Fibroblast of peridontal ligament (primary cell): ENCODE measurements at regions not wholly inside any gene's neighbourhood (a gene's known extent, or its start where the extent isn't known, plus 50 kb on each side); places are given as distances from the start of the nearest gene placed in this dataset.
"Not testable (repeated sequence)": the region's sequence is repeated elsewhere in the genome, so short reads cannot be mapped to it uniquely, and the experiment has no call there.

ENCODE experiments used
- DNase-seq: peaks from one replicate; pipeline ENCODE4 v3.0.0-alpha.2; 2010; ENCODE audit errors: extremely low read depth

DNA sequence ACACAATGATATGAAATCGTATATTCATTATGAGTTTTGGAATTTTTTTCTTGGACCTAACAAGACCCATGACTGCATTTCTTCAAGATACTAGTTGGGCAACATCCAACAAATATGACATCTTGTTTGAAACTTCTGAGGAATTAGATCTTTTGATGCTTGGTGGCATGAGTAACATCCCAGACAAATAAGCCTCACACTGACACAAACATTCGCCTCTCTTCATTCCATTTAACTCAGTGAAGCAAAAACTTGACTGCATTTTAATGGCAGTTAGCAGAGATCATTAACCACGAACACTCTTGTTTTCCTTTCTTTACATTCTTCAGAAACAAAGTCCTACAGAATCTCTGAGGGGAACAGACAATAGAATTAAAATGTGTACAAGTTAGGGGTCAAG is 758.3 kb downstream of the C12orf50 start:
- DNase-seq, result peak; percentile 55

DNA sequence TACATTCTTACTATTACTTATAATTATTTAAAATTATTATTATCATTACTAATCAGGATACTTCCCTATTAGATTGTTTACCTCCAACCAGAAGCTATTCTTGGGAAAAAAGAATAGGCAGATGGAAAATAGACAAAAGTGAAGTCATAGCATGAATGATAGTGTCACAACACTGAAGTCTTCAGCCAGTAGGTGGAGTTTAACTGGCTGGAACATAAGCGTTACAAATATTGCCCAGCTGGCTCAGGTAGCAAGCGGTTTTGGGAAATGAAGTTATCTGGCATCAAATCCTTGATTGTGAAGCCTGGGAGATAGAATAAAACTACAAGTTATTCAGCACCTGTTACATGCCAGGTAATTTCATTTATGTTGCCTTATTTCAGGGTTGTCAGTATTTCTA is 762.9 kb downstream of the C12orf50 start:
- no peak for DNase-seq

DNA sequence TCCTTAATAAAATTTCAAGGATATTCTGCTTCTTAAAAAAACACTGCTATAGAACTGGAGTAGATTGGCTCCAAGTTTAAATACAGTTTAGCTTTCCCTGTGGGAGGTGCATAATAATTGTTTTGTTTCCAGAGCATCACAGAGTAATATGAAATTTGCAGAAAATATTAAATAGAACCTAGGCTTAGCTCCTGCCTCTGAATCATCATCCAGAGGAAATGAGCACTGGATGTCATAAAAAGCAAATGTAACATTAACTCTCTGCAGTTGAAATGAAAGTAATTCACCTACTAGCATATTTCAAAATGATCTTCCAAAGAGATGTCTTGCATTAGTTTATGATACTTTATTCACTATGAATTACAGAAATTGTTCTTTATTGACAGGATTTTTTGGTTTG is 769.8 kb downstream of the C12orf50 start:
- DNase-seq, result peak; percentile 8

DNA sequence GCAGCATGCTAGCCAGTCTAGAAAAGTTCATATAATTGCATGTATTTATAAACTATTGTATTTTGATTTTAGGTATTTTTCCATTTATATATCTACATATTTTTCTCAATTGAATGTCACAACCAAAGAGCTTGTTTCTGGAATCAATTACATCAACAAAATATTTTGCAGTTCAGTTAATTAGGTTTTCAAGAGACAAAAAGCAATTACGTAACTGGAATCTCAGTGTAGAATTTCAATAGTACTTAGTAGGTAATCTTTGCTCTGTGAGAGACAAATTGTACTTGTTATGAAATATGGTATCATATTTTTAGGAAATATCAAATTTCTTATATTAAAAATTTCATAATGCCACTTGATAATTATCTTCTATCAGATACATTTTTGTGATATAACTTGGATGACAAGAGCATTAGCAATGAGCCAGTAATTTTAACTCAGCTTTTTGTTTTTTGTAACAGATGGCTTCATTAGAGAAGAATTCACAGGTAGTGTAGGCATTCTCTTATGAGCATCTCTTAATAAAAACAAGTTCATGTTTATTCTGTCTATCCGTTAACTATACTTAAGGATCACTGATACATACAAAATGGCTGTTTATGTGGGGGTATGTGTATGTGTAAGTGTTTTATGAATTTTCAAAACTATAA is 774.7 kb downstream of the C12orf50 start:
- DNase-seq, result peak; percentile 27

DNA sequence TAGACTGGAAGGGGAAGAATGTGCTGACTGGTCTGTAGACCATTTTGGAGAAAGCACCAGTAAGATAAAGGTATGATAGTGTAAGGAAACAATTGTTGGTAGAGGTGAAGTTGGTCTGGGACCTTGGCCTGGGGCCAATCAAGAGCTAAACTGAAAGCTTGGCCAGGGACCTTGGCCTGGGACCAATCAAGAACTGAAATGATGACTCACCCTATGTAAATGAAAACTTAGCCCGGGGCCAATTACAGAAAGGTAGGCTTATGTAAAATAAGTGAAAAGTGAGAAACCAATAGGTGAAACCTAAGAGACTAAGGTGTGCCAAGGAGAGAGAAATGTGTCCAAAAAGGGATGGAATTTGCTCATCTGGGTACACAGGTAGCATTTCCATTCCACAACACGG is 776.0 kb downstream of the C12orf50 start:
- no peak for DNase-seq

DNA sequence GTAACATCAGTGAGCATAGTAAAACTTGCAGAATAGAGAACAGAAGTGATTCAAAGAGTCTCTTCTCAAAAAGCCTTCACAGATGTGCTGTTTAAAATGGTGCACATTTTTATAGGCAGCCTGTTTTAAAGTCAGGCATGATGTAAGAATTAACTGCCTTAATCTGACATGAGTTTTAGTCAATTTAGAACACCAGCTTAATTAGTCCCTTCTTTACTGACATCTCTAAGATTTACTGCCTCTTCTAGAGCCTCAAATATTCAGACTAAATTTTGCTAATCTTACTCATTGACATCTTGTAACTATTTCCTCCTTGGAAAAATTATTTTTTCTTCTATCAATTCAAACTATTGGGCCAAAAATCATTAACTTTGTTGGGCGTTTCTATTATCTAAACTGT is 782.5 kb downstream of the C12orf50 start:
- DNase-seq, result no peak

DNA sequence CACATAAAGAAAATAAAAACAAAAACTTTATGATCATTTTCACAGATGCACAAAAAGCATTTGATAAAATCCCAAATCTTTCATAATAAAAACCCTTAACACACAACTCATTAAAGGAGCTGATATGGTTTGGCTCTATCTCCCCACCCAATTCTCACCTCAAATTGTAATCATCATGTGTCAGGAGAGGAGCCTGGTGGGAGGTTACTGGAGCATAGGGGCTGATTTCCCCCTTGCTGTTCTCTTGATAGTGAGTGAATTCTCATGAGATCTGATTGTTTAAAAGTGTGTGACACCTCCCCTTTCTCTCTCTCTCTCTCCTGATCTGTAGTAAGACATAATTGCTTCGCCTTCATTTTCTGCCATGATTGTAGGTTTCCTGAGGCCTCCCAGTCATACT is 790.7 kb downstream of the C12orf50 start:
- DNase-seq, result no peak

DNA sequence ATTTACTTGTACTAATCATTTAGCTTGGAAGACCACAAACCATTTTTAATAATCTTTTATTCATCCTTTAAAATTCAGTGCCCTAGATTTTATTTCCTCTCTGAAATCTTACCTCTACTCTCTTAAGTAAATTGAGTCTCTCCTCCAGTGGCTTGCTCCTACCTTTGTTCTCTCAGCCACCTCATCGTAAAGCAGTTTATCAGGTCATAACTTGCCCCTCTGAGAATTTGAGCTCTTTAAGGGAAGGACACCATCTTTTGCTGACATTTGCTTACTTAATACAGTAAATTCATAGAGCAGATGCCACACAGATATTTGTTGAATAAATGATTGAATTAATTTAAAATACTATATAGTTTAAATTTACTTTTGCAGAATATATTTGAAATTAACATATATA is 794.3 kb downstream of the C12orf50 start:
- no peak for DNase-seq

DNA sequence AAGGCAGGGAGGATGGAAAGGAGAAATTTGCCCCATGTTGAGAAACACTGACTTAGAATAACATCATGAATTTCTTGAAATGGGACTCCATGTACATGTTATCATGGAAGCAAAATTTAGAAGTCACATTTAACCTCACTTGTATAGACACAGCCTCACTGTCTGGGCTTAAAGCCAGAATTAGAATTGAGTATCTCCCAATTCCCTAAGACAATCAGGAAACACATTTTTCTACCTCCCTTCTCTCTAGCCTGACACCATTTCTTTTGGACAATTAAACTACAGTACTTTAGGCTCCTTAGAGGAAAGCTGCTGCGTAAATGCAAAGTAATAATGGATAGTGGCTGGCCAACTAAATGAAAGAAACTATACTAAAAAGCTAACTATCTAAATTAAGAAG is 795.5 kb downstream of the C12orf50 start:
- DNase-seq, result peak; percentile 62

DNA sequence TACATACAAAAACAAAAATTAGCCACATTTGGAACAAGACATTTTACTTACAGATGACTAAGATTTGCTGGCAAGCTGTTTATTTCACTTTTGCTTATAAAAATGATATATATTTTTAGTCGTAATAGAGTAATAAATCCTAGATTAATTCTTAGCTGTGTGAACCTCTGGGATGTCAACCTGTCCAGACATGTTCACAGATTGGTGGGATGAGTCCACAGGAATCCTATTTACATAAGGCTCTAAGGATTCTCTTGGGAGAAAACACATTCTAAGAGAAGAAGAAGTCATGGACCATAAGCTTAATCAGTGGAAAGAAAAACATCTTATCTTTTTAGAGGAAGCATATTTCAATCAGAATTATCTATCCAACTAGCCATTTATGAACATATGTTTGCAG is 797.4 kb downstream of the C12orf50 start:
- DNase-seq, result no peak

DNA sequence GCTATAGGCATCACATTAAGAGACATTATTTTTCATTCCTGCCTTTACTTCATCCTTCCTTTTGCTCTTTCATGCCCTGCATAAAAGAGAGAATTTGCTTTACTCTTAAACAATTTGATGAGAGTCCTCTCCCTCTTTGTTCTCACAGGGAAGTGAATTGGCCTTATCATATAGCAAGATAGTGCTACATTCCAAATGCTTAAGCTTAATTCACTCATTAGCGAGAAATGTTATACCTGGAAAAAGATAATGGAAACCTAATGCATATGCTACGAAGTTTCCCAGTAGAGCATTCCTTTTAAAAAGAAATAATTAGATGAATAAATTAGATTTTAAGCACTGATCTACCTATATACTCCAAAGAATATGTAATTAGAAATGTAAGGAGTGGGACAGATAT is 798.8 kb downstream of the C12orf50 start:
- no peak for DNase-seq

DNA sequence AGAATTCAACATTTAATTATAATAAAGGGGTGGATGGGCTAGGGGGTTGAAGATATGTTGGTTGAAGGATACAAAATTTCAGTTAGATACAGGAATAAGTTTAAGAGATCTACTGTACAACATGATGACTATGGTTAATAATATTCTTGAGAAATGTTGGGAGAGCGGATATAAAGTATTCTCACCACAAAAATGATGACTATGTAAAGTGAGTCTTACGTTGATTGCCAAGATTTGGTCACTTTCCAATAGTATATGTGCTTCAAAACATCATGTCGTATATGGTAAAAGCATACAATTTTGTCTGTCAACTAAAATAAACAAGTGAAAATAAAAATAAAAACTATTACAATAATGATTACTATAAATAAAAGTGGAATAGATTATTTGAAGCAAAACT is 802.0 kb downstream of the C12orf50 start:
- DNase-seq, result no peak

DNA sequence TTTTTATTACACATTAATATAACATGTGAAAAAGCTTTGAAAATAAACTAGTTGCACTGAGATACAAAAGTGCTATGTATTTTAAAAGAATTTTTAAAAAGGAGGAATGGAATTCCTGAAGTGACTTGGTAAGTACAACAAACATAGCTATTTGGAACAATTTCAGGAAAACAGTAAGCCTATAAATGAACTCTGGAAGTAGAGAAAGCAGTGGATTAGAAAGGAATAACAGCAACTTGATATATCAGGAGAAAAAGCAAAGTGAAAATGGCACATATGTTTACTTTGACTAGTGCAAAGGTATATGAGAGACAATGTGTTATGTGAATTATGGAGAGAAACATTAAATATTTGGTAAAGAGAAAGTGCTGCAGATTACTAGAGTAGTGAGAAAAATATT is 811.7 kb downstream of the C12orf50 start:
- peak; percentile 58 for DNase-seq

DNA sequence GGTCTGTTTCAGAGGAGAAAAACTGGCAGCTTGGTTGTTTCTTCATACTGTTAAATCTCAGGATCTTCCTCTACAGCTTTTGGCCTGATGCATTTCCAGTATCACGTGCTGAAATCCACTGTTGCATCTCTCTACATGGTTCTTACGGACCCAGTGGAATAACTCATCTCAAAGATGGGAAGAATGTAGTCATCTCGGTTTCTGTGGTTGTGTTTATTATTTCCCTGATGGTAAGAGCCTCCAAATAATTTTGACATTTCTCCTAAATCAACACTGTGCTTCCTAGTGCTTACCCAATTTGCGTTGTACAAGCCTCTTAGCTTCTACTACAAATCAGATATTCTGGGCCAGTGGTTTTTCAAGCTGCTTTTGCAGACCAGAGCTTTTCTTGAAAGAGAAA is 812.8 kb downstream of the C12orf50 start:
- DNase-seq, result peak; percentile 97

DNA sequence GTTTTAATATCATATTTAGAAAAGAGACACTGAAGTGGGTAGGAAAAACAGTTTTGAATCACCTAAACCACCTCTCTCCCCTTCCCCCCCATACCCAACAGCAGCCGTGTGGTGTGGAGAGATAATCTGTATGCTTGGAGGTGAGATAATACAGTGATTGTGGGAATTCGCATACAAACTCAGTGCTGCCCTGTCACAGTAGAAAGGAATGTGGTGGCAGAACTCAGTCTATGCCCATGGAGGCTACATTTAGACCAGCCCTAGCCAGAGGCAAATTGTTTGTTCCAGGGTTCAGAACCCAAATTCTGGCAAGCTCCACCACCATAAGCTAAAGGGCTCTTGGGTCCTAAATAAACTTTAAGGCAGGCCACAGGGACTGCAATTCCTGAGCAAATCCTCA is 827.0 kb downstream of the C12orf50 start:
- no peak for DNase-seq

DNA sequence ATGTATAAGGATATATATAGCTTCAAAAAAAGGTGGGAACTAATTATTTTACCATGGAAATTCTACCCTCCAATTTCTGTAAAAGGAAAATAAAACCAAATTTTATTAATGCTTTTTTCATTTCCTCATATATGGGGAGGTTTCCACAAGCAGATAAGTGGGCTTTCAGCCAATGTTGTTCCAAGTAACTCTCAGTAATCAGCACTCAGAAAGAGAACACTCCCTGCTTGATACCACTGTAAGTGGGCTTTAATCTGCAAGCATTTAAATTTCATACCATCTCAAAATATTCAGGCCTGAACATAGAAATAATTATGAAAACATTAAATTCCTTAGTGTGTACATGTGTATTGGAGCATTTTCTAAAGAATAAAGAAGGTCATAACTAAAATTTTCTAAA is 827.6 kb downstream of the C12orf50 start:
- DNase-seq, result no peak

DNA sequence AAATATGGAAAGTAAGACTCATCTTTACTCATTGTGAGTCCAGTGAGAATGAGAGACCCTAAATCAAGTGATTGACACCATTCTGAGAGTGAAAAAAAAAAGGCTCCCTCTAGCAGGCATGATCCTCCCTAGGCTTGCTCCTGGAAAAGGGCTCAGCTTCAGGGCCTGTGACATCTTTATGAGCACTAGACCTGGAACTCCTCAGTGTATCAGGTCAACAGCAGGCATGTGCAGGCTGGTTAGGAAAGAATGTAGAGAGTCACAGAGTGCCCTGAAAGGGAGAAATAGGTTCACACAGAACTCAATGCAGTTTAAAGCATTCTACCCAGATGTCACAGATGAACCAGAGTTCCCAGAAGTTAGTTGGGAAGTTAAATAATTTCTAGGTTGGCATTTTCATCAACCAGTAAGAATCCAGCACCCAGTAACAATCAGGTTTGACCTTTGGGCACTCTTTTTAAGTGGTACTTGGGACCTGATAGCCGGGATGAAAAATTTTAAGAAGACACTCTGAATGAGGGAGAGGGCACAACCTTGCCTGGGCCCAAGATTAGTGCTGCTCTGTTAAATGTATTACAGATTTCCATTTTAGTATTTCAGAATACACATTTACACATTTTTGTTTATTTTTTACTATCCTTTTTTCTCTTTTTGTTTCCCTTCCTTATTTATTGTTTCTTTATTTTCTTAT is 828.8 kb downstream of the C12orf50 start:
- no peak for DNase-seq

DNA sequence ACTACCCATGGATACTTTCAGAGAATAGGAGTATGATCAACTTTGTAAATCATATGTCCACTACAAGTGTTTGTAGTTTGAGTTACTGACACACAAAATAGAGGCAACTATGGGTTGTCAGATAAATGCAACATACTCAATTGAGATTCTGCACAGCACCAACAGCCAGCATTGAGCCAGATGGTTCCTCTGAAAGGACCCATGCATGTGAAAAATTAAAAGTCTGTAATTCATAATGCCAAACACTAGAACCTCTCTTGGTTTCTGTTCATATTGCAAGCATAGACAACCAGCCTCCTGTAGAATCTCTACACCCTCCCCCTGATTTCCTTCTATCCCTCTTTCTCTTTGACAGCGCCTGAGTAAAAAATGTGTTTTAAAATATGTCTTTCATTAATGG is 831.0 kb downstream of the C12orf50 start:
- DNase-seq, result no peak

DNA sequence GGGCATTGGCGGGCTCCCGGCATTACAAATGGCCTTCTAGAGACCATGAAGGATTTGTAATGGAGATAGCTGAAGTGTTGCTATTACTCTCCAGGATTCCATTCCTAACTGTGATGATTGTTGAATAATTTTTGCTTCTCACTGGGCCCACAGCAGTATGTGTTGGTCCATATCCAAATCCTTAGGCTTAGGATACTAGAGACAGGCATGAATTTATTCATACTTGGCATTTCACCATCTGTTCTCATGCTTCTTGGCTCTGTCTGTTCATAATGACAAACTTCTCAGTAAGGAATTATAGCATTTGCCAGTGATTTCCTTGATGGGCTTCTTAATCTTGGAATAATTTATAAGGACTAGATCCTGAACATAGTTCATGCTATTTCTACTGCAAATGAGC is 832.9 kb downstream of the C12orf50 start:
- DNase-seq, result peak; percentile 68

DNA sequence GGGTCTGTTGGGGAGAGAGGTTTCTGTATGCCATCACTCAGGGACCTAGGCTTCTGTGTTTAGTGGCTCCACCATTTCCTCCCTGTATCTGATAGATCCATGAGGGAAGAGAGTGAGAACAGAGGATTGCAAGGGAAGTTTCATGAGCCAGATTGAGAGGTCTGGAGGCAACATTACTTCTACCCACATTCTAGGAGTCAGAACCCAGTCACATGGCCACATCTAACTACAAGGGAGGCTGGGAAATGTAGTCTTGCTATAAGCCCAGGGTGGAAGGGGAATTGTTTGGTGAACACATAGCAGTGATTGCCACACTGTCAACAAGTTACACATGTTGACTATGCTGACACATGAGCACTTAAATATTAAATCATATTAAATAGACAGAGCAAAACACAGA is 834.8 kb downstream of the C12orf50 start:
- DNase-seq, result not testable (repeated sequence)

DNA sequence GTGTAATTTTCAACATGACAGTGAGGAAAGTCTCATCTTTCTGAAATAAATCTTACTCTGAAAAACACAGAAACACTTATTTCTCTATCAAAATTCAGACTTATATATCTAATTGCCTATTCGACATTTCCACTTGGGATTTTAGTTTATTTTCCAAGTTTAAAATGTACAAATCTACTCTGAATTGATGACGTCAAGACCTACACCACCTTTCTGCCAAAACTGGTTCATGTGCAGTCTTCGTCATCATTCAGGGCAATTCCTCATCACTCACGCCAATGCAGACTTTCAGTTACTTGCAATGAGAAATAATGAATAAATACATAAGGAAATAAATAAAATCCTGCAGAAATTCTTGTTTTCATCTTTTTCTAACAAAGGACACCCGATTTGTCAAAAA is 843.8 kb downstream of the C12orf50 start:
- no peak for DNase-seq

DNA sequence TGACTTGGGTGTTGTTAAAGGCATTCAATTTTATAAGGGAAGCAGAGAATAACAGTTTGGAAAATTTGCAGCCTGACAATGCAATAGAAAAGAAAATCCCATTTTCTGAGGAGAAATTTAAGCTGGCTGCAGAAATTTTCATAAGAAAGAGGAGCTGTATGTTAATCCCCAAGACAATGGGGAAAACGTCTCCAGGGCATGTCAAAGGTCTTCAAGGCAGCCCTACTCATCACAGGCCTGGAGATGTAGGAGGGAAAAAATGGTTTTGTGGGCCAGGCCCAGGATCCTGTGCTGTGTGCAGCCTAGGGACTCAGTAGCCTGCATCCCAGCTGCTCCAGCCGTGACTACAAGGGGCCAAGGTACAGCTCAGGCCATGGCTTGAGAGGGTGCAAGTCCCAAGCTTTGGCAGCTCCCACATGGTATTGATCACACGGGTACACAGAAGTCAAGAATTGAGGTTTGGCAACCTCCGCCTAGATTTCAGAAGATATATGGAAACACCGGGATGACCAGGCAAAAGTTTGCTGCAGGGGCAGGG is 846.4 kb downstream of the C12orf50 start:
- DNase-seq, result no peak

DNA sequence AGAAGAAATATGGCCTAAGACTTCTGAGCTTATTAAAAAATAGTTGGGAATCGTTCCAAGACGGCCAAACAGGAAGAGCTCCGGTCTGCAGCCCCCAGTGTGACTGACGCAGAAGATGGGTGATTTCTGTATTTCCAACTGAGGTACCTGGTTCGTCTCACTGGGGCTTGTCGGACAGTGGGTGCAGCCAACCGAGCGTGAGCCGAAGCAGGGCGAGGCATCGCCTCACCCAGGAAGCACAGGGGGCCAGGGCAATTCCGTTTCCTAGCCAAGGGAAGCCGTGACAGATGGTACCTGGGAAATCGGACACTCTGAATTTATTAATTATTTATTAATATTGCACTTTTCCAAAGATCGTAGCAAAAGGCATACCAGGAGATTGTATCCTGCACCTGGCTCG is 857.8 kb downstream of the C12orf50 start:
- no peak for DNase-seq

DNA sequence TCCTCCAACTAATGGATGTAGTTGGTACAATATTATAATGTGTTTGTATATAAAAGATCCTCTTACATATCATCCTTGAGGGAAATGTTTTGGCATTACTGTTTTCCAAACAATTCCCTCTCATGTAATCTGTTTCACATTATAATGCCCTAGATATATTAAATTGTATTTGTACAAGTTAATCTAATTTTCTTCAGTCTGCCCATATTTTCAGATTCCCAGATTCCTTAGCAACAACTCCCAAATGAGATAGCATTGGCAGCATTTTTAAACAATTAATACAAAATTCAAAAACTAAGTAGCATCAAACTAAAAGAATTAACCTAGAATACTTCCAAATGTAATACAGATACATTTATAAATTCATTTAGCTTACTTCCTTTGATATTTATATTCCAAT is 860.2 kb downstream of the C12orf50 start:
- peak; percentile 25 for DNase-seq
